HG03045 (cell line): ENCODE measurements at regions not wholly inside any gene's neighbourhood (a gene's known extent, or its start where the extent isn't known, plus 50 kb on each side); places are given as distances from the start of the nearest gene placed in this dataset.
"Not testable (repeated sequence)": the region's sequence is repeated elsewhere in the genome, so short reads cannot be mapped to it uniquely, and the experiment has no call there.

ENCODE experiments used
- ATAC-seq: cut with Tn5 transposase; IDR thresholded peaks from one replicate; pipeline ENCODE4 v1.9.1; 2021; ENCODE audit warnings: mild to moderate bottlenecking, moderate library complexity; ENCODE audit not compliant: unreplicated experiment

GRCh38 chr4:170242471-170242870 is 152.7 kb upstream of the AADAT start:
- ATAC-seq = no peak

- ATAC-seq = no peak
These were observed 145.0 kb upstream of the AADAT start for GRCh38 chr4:170234800-170235199.

DNA sequence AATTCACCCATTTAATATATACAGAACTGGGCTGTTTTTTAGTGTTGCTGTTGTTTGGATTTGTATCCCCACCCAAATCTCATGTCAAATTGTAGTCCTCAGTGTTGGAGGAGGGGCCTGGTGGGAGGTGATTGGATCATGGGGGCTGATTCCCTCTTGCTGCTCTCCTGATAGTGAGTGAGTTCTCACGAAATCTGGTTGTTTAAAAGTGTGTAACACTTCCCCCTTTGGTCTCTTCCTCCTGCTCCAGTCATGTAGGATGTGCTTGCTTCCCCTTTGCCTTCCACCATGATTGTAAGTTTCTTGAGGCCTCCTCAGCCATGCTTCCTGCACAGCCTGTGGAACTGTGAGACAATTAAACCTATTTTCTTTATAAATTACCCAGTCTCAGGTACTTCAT is 141.6 kb upstream of the AADAT start:
- no peak for ATAC-seq

GRCh38 chr4:170230242-170230641 is 140.5 kb upstream of the AADAT start:
- no peak for ATAC-seq

- ATAC-seq = no peak
These were observed 139.2 kb upstream of the AADAT start for GRCh38 chr4:170229006-170229405.

GRCh38 chr4:170227928-170228327 is 138.2 kb upstream of the AADAT start:
- ATAC-seq = no peak

- no peak for ATAC-seq
These were observed 136.5 kb upstream of the AADAT start for GRCh38 chr4:170226288-170226687.

- ATAC-seq = no peak
These were observed 125.0 kb upstream of the AADAT start for GRCh38 chr4:170214731-170215130.

GRCh38 chr4:170214101-170214500 is 124.3 kb upstream of the AADAT start:
- no peak for ATAC-seq

- ATAC-seq = no peak
These were observed 113.0 kb upstream of the AADAT start for GRCh38 chr4:170202721-170203120.

DNA sequence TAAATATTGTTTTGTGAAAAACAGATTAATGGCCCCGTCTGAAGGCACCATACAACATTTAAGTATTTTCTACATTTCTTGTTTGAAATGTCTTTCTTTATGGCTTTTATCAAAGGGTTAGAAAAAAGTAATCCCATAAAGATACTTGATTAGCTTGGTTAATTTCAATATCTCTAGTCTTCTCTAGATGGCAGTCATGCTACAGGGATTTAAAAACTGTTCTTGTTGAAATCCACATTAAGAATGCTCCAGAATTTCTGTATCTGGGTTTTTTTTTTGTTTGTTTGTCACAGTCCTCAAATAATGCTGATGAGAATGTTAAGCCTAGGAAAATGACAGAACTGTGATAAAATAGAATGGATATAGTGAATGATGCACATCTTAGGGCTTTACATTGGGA is 109.0 kb upstream of the AADAT start:
- ATAC-seq = no peak

GRCh38 chr4:170194794-170195193 is 105.0 kb upstream of the AADAT start:
- not testable (repeated sequence) for ATAC-seq

GRCh38 chr4:170193496-170193895 is 103.7 kb upstream of the AADAT start:
- no peak for ATAC-seq

DNA sequence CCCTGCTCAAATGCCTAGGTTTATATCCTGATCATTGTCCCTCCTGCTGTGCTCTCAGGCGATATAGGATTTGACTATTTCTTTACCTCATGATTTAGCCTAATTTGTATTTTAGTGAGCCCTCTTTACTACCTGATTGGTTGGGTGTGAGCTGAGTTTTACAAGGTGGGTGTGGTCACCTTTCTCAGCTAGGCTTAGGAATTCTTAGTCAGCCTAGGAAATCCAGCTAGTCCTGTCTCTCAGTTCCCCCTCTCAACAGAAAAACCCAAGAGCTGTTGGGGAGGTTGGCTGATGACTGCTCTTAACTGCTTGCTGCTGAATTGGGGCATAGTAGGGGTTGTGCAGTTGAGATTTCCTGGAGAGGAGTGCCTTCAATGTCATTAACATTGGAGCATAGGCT is 100.5 kb upstream of the AADAT start:
- ATAC-seq = no peak

DNA sequence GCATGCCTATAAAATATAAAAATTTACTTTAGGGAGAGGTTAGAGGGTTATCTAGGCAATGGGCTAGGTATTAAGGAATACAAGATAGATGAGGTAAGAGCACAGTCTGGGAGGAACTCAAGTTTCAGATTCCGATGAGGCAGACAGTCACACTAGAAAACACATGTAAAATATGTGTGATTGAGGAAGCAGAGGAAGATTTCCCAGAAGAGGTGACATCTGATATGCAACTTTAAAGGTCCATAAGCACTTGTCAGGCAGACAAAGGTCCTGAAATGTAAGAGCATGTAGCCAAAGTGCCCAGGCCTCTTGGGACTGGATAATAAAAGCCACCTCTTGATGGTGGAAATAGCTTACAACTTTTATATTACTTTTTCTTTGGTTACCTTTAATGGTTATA is 81.1 kb upstream of the AADAT start:
- no peak for ATAC-seq

DNA sequence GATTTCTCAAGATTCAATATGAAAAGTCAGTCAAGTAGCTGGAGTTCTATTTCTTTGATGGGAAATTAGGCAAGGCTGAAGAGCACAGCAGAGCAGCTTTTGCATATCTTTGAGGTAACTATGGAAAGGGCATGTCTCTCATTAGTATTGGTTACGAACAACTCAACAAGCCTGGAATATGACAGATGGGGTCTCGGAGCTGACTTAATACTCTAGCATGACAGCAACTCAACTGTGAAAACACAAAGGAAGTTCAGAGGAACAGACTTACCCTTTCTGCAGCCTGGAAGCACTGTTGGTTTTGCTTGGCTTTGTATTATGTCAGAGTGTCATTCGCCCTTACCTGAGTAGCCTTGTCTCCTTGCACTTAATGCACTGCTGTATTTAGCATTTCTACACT is 79.9 kb upstream of the AADAT start:
- ATAC-seq = no peak

DNA sequence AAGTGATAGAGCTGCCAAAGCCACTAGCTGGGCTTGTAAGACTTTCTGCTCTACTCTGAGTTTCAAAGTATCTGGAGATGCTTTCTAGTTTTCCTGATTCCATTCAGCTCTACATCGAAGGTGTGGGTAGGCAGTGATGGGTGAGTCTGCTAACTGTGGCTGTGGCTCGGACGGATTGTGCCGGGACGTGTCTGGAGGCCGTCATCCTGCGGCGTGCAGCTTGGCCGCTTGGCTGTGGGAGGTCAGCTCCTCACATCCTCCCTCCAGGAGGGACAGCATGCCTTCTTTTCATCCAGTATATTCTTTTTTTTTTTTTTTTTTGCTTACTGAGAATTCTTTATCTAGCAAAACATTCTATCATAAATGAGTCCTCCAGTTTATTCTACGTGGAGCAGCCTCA is 77.9 kb upstream of the AADAT start:
- no peak for ATAC-seq

DNA sequence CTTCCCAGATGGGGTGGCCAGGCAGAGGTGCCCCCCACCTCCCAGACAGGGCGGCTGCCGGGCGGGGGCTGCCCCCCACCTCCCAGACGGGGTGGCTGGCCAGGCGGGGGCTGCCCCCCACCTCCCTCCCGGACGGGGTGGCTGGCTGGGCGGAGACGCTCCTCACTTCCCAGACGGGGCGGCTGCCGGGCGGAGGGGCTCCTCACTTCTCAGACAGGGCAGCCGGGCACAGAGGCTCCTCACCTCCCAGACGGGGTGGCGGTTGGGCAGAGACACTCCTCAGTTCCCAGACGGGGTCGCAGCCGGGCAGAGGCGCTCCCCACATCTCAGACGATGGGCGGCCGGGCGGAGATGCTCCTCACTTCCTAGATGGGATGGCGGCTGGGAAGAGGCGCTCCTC is 76.4 kb upstream of the AADAT start:
- ATAC-seq = not testable (repeated sequence)

GRCh38 chr4:170162416-170162815 is 72.7 kb upstream of the AADAT start:
- ATAC-seq = no peak

DNA sequence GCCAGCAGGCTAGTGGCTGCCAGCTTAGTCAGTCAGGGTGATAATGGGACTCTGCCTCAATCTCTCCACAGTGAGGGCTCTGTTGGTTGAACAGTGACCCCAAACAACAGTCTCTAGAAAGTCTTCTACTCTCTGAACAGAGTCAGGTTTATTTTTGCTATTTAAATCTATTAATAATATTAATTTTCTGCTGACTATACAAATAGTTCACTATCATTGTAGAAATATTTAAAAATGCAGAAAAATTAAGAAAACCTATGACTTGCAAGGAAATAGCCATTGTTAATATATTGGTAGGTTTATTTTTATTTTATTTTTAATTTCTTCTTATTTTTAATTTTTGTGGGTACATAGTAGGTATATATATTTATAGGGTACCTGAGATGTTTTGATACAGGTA is 67.9 kb upstream of the AADAT start:
- no peak for ATAC-seq

- no peak for ATAC-seq
These were observed 55.4 kb upstream of the AADAT start for GRCh38 chr4:170145120-170145519.

DNA sequence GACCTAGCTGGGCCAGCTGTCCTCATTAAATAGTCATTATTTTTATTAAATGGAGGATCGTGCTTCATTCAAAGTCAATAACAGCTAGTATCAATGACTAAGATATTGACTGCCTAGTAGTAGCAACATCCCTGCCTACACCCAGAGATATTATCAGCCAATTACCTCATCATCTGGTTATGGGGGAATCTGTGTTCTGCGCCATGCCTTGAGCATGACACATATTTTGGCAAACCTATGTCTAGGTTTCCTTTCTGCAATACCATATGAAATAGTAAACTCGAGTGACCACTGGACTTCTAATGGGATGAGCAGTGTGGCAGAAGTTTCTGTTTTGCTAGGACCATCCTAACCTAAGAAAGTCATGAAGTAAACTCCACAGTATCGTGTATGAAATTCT is 50.0 kb upstream of the AADAT start:
- no peak for ATAC-seq
